ENCODE measurements at regions not wholly inside any gene's neighbourhood (a gene's known extent, or its start where the extent isn't known, plus 50 kb on each side); places are given as distances from the start of the nearest gene placed in this dataset.

DNA sequence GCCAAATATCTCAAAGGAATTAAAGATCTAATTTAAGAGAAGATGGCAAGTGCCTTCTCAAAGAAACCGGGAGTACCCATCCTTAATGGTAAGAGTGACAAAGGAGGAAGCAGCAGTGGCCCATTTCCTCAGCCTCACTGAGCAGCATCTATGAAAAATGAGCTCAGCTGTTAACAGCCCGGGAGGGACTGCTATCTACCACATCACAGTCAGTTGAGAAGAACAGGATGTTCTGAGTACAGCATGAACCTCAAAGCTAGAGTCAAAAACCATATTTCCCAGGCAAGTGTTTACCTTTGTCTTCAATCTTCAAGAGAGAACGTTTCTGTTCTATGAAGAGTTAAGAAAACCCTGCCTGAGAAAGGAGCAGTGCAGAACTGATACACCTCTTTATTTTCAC lies 115.0 kb downstream of the BTG1 start:
- no peak overlapping the region for H3K4me2 ChIP-seq (ENCODE audit: low read depth, low read length, poor library complexity, severe bottlenecking)
- no peaks in the 10 kb centered on the region for H3F3A ChIP-seq (ENCODE audit: insufficient read depth)
- H3K4me3 ChIP-seq (ENCODE audit: insufficient read depth, low read length, poor library complexity, severe bottlenecking): no peak overlapping the region
- no peaks in the 10 kb centered on the region for H3K79me2 ChIP-seq (ENCODE audit: insufficient read depth, low read length)
- H3K27me3 ChIP-seq (ENCODE audit: low read length): no peaks in the 10 kb centered on the region
- H4K20me1 ChIP-seq (ENCODE audit: low read depth, low read length): no peaks in the 10 kb centered on the region
- no peaks in the 10 kb centered on the region for H3K9me3 ChIP-seq (ENCODE audit: insufficient read depth, low read length)
- no peak overlapping the region for H3K27ac ChIP-seq (ENCODE audit: low read depth, low read length)
- H3K36me3 ChIP-seq (ENCODE audit: low read length): no peaks in the 10 kb centered on the region
- H3K9me2 ChIP-seq (replicated peaks; ENCODE audit: insufficient read depth, low read length): no peaks in the 10 kb centered on the region
- no peak overlapping the region for H3K9ac ChIP-seq (ENCODE audit: low read length)
- no peak overlapping the region for H2AFZ ChIP-seq (ENCODE audit: low read depth, low read length, severe bottlenecking)
- TF ChIP-seq, protein P1, sequence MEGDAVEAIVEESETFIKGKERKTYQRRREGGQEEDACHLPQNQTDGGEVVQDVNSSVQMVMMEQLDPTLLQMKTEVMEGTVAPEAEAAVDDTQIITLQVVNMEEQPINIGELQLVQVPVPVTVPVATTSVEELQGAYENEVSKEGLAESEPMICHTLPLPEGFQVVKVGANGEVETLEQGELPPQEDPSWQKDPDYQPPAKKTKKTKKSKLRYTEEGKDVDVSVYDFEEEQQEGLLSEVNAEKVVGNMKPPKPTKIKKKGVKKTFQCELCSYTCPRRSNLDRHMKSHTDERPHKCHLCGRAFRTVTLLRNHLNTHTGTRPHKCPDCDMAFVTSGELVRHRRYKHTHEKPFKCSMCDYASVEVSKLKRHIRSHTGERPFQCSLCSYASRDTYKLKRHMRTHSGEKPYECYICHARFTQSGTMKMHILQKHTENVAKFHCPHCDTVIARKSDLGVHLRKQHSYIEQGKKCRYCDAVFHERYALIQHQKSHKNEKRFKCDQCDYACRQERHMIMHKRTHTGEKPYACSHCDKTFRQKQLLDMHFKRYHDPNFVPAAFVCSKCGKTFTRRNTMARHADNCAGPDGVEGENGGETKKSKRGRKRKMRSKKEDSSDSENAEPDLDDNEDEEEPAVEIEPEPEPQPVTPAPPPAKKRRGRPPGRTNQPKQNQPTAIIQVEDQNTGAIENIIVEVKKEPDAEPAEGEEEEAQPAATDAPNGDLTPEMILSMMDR (IDR thresholded peaks at IDR 0.05; ENCODE audit: insufficient read depth, low read length, poor library complexity, severe bottlenecking): no peak
- no peak for TF ChIP-seq EZH2phosphoT487 (conservative IDR thresholded peaks at IDR 0.05; ENCODE audit: low read length)

- Histone ChIP-seq H4K20me1 (ENCODE audit: low read depth, low read length) (no peaks in the 10 kb centered on the region), H3K36me3 (ENCODE audit: low read length) (no peaks in the 10 kb centered on the region), H3K4me2 (ENCODE audit: low read depth, low read length, poor library complexity, severe bottlenecking) (no peak overlapping the region), H3K9ac (ENCODE audit: low read length) (no peak overlapping the region), H2AFZ (ENCODE audit: low read depth, low read length, severe bottlenecking) (no peak overlapping the region), H3K79me2 (ENCODE audit: insufficient read depth, low read length) (no peaks in the 10 kb centered on the region), H3K27me3 (ENCODE audit: low read length) (no peaks in the 10 kb centered on the region), H3K27ac (ENCODE audit: low read depth, low read length) (no peak overlapping the region), H3K9me2 (replicated peaks; ENCODE audit: insufficient read depth, low read length) (no peaks in the 10 kb centered on the region), H3K4me3 (ENCODE audit: insufficient read depth, low read length, poor library complexity, severe bottlenecking) (no peak overlapping the region), H3K9me3 (ENCODE audit: insufficient read depth, low read length) (no peaks in the 10 kb centered on the region), H3F3A (ENCODE audit: insufficient read depth) (no peaks in the 10 kb centered on the region)
- TF ChIP-seq, protein P1 (IDR thresholded peaks at IDR 0.05; ENCODE audit: insufficient read depth, low read length, poor library complexity, severe bottlenecking): no peak
- no peak for TF ChIP-seq EZH2phosphoT487 (conservative IDR thresholded peaks at IDR 0.05; ENCODE audit: low read length)
Measured at GRCh38 chr12:92029902-92030586, 115.6 kb downstream of the BTG1 start.

- Histone ChIP-seq H3K27me3 (ENCODE audit: low read length) (no peaks in the 10 kb centered on the region), H3F3A (ENCODE audit: insufficient read depth) (no peaks in the 10 kb centered on the region), H2AFZ (ENCODE audit: low read depth, low read length, severe bottlenecking) (no peak overlapping the region), H3K4me2 (ENCODE audit: low read depth, low read length, poor library complexity, severe bottlenecking) (no peak overlapping the region), H4K20me1 (ENCODE audit: low read depth, low read length) (no peaks in the 10 kb centered on the region), H3K27ac (ENCODE audit: low read depth, low read length) (no peak overlapping the region), H3K9me2 (replicated peaks; ENCODE audit: insufficient read depth, low read length) (no peaks in the 10 kb centered on the region), H3K9me3 (ENCODE audit: insufficient read depth, low read length) (no peaks in the 10 kb centered on the region), H3K79me2 (ENCODE audit: insufficient read depth, low read length) (no peaks in the 10 kb centered on the region), H3K36me3 (ENCODE audit: low read length) (no peaks in the 10 kb centered on the region), H3K4me3 (ENCODE audit: insufficient read depth, low read length, poor library complexity, severe bottlenecking) (no peak overlapping the region), H3K9ac (ENCODE audit: low read length) (no peak overlapping the region)
- no peak for TF ChIP-seq EZH2phosphoT487 (conservative IDR thresholded peaks at IDR 0.05; ENCODE audit: low read length)
- TF ChIP-seq, protein P1 (IDR thresholded peaks at IDR 0.05; ENCODE audit: insufficient read depth, low read length, poor library complexity, severe bottlenecking): no peak
Measured at GRCh38 chr12:92029136-92029535, 116.5 kb downstream of the BTG1 start.

Data from SU-DHL-6 (cell line).